ENCODE measurements at regions not wholly inside any gene's neighbourhood (a gene's known extent, or its start where the extent isn't known, plus 50 kb on each side); places are given as distances from the start of the nearest gene placed in this dataset.

DNA sequence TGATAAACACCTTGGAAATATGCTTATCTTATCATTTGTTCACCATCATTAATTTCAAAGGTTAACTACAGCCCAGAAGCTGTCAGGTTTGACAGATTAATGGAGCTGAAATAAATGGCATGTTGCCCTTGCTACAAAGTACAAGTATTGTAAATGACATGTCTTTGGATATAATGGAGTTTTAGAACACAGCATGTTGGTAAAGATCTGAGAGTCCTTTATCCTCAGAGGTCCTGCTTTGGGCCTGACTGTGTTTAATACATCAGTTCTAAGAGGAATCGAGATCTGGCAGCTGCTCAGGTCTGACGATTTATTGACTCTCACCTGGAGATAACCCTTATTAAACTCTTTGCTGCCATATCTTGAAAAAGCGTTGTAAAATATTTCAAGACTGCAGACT lies 222.7 kb upstream of the OPRM1 start:
- TF ChIP-seq RAD21 (IDR thresholded peaks at IDR 0.05; ENCODE audit: low read length), result no peak
- TF ChIP-seq RCOR1 (IDR thresholded peaks at IDR 0.05; ENCODE audit: insufficient replicate concordance, low read length), result no peak
- TF ChIP-seq, protein P1, sequence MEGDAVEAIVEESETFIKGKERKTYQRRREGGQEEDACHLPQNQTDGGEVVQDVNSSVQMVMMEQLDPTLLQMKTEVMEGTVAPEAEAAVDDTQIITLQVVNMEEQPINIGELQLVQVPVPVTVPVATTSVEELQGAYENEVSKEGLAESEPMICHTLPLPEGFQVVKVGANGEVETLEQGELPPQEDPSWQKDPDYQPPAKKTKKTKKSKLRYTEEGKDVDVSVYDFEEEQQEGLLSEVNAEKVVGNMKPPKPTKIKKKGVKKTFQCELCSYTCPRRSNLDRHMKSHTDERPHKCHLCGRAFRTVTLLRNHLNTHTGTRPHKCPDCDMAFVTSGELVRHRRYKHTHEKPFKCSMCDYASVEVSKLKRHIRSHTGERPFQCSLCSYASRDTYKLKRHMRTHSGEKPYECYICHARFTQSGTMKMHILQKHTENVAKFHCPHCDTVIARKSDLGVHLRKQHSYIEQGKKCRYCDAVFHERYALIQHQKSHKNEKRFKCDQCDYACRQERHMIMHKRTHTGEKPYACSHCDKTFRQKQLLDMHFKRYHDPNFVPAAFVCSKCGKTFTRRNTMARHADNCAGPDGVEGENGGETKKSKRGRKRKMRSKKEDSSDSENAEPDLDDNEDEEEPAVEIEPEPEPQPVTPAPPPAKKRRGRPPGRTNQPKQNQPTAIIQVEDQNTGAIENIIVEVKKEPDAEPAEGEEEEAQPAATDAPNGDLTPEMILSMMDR (conservative IDR thresholded peaks at IDR 0.05; ENCODE audit: low read depth, low read length), result no peak
- no peak for TF ChIP-seq CHD1 (IDR thresholded peaks at IDR 0.05; ENCODE audit: low read depth, low read length)
- TF ChIP-seq CEBPB (IDR thresholded peaks at IDR 0.05; ENCODE audit: low read depth, low read length), result no peak
- TF ChIP-seq, protein P2, sequence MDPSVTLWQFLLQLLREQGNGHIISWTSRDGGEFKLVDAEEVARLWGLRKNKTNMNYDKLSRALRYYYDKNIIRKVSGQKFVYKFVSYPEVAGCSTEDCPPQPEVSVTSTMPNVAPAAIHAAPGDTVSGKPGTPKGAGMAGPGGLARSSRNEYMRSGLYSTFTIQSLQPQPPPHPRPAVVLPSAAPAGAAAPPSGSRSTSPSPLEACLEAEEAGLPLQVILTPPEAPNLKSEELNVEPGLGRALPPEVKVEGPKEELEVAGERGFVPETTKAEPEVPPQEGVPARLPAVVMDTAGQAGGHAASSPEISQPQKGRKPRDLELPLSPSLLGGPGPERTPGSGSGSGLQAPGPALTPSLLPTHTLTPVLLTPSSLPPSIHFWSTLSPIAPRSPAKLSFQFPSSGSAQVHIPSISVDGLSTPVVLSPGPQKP (IDR thresholded peaks at IDR 0.05; ENCODE audit: borderline replicate concordance, low read depth, low read length), result no peak
- TF ChIP-seq POLR2A (IDR thresholded peaks at IDR 0.05; ENCODE audit: low read depth, low read length), result no peak
- no peak for TF ChIP-seq MXI1 (IDR thresholded peaks at IDR 0.05; ENCODE audit: borderline replicate concordance, low read depth, low read length)
